ENCODE measurements at regions not wholly inside any gene's neighbourhood (a gene's known extent, or its start where the extent isn't known, plus 50 kb on each side); places are given as distances from the start of the nearest gene placed in this dataset.
"Not testable (repeated sequence)": the region's sequence is repeated elsewhere in the genome, so short reads cannot be mapped to it uniquely, and the experiment has no call there.

- no peaks in the 10 kb centered on the region for H3K4me1 ChIP-seq
- intact Hi-C loops (cut with DNase I), result no loop called here
- no peak for DNase-seq (ENCODE audit: extremely low spot score in 2 of 2)
- no peak for TF ChIP-seq POLR2A (IDR thresholded peaks at IDR 0.05)
- TF ChIP-seq POLR2AphosphoS5 (IDR thresholded peaks at IDR 0.05; ENCODE audit: insufficient read depth in 1 of 2, low read depth in 1 of 2), result no peak
- no peak for TF ChIP-seq CTCF (IDR thresholded peaks at IDR 0.05)
- H3K27me3 ChIP-seq, result no peaks in the 10 kb centered on the region
- no peaks in the 10 kb centered on the region for H3K36me3 ChIP-seq
- no peaks in the 10 kb centered on the region for H3K9me3 ChIP-seq
- H3K27ac ChIP-seq, result no peak overlapping the region
- H3K4me3 ChIP-seq, result no peak overlapping the region
Observed at GRCh38 chr11:13134066-13134465, 125.0 kb downstream of the RASSF10 start.

GRCh38 chr11:13134886-13135285 lies 125.8 kb downstream of the RASSF10 start:
- Histone ChIP-seq H3K27ac (no peak overlapping the region), H3K4me1 (no peaks in the 10 kb centered on the region), H3K27me3 (no peaks in the 10 kb centered on the region), H3K4me3 (no peak overlapping the region), H3K9me3 (no peaks in the 10 kb centered on the region), H3K36me3 (no peaks in the 10 kb centered on the region)
- intact Hi-C loops (cut with DNase I), result no loop called here
- DNase-seq (ENCODE audit: extremely low spot score in 2 of 2), result no peak
- TF ChIP-seq POLR2A (IDR thresholded peaks at IDR 0.05), result no peak

- no peak for TF ChIP-seq POLR2A (IDR thresholded peaks at IDR 0.05)
- TF ChIP-seq CTCF (IDR thresholded peaks at IDR 0.05), result no peak
- TF ChIP-seq POLR2AphosphoS5 (IDR thresholded peaks at IDR 0.05; ENCODE audit: insufficient read depth in 1 of 2, low read depth in 1 of 2), result no peak
- DNase-seq (ENCODE audit: extremely low spot score in 2 of 2), result no peak
- Histone ChIP-seq H3K9me3 (no peaks in the 10 kb centered on the region), H3K36me3 (no peaks in the 10 kb centered on the region), H3K4me1 (no peaks in the 10 kb centered on the region), H3K4me3 (no peak overlapping the region), H3K27ac (no peak overlapping the region), H3K27me3 (no peaks in the 10 kb centered on the region)
- intact Hi-C loops (cut with DNase I), result no loop called here
Observed at GRCh38 chr11:13135385-13136271, 126.5 kb downstream of the RASSF10 start.

GRCh38 chr11:13136272-13136596 lies 127.1 kb downstream of the RASSF10 start:
- intact Hi-C loops (cut with DNase I), result no loop called here
- no peaks in the 10 kb centered on the region for H3K27me3 ChIP-seq
- H3K27ac ChIP-seq, result no peak overlapping the region
- no peak for TF ChIP-seq POLR2AphosphoS5 (IDR thresholded peaks at IDR 0.05; ENCODE audit: insufficient read depth in 1 of 2, low read depth in 1 of 2)
- no peaks in the 10 kb centered on the region for H3K4me1 ChIP-seq
- H3K36me3 ChIP-seq, result no peaks in the 10 kb centered on the region
- no peak for DNase-seq (ENCODE audit: extremely low spot score in 2 of 2)
- H3K9me3 ChIP-seq, result no peaks in the 10 kb centered on the region
- H3K4me3 ChIP-seq, result no peak overlapping the region

GRCh38 chr11:13137844-13138301 lies 128.8 kb downstream of the RASSF10 start:
- H3K9me3 ChIP-seq, result no peaks in the 10 kb centered on the region
- intact Hi-C loops (cut with DNase I), result no loop called here
- no peak overlapping the region for H3K27ac ChIP-seq
- H3K4me1 ChIP-seq, result no peaks in the 10 kb centered on the region
- H3K36me3 ChIP-seq, result no peaks in the 10 kb centered on the region
- no peaks in the 10 kb centered on the region for H3K27me3 ChIP-seq
- H3K4me3 ChIP-seq, result no peak overlapping the region
- no peak for DNase-seq (ENCODE audit: extremely low spot score in 2 of 2)
- no peak for TF ChIP-seq POLR2A (IDR thresholded peaks at IDR 0.05)
- TF ChIP-seq POLR2AphosphoS5 (IDR thresholded peaks at IDR 0.05; ENCODE audit: insufficient read depth in 1 of 2, low read depth in 1 of 2), result no peak

- H3K36me3 ChIP-seq; H3K27ac ChIP-seq; H3K4me1 ChIP-seq; H3K9me3 ChIP-seq; H3K4me3 ChIP-seq; H3K27me3 ChIP-seq; DNase-seq (ENCODE audit: extremely low spot score in 2 of 2); intact Hi-C loops (cut with DNase I): not testable (repeated sequence)
Observed at GRCh38 chr11:13139085-13139484, 130.0 kb downstream of the RASSF10 start.

- no peaks in the 10 kb centered on the region for H3K9me3 ChIP-seq
- H3K36me3 ChIP-seq, result no peaks in the 10 kb centered on the region
- no peak overlapping the region for H3K4me3 ChIP-seq
- intact Hi-C loops (cut with DNase I), result no loop called here
- no peak for DNase-seq (ENCODE audit: extremely low spot score in 2 of 2)
- H3K4me1 ChIP-seq, result no peaks in the 10 kb centered on the region
- H3K27me3 ChIP-seq, result no peaks in the 10 kb centered on the region
- H3K27ac ChIP-seq, result no peak overlapping the region
- TF ChIP-seq POLR2AphosphoS5 (IDR thresholded peaks at IDR 0.05; ENCODE audit: insufficient read depth in 1 of 2, low read depth in 1 of 2), result no peak
- TF ChIP-seq POLR2A (IDR thresholded peaks at IDR 0.05), result no peak
- no peak for TF ChIP-seq CTCF (IDR thresholded peaks at IDR 0.05)
Observed at GRCh38 chr11:13140028-13140870, 131.1 kb downstream of the RASSF10 start.

Data from vagina (tissue), 2 donors.